C4-2B (cell line): ENCODE measurements at regions not wholly inside any gene's neighbourhood (a gene's known extent, or its start where the extent isn't known, plus 50 kb on each side); places are given as distances from the start of the nearest gene placed in this dataset.

ENCODE experiments used
- H3K27ac ChIP-seq: fragments of 450-650 bp; 2 replicates; pipeline ENCODE4 v1.5.1; 2017
- CTCF ChIP-seq: fragments of 450-650 bp; conservative IDR thresholded peaks from 2 replicates; pipeline ENCODE4 v1.5.1; 2017; ENCODE audit warnings: mild to moderate bottlenecking
- ZFX ChIP-seq: fragments of 450-650 bp; IDR thresholded peaks from 2 replicates; pipeline ENCODE4 v1.6.1; 2017

- H3K27ac ChIP-seq = no peak overlapping the region
- TF ChIP-seq CTCF = no peak
- TF ChIP-seq ZFX = no peak
Measured at GRCh38 chr7:124692425-124692824, 73.2 kb downstream of the GPR37 start.

DNA sequence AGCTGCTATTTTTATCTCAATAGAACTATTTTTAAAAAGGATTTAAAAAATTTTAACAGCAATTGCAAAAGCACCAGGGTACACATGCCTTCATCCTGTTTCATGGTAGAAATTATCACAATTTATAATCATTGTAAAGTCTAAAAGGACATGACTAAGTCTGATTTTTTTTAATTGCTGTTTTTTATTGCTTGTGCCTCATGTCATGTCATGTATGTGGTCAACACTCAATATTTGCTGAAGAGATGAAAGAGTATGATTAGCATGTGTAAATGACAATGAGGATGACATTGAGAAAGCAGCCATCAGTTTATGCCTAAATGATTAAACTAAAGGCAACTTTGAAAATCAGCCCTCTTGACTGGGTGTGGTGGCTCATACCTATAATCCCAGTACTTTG, 74.8 kb downstream of the GPR37 start:
- TF ChIP-seq CTCF (no peak), ZFX (no peak)
- H3K27ac ChIP-seq = no peak overlapping the region

DNA sequence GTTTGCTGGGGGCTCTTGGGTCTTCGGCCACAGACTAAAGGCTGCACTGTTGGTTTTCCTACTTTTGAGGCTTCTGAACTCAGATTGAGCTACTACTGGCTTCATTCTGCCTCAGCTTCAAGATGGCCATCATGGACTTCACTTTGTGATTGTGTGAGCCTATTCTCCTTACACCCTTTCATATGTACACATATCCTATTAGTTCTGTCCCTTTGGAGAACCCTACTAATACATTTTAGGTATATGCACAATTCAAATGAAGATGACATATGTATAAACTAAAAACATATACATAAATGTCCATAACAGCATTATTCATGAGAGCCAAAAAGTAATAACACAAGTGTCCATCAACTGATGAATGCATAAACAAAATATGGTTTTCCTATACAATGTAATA, 75.7 kb downstream of the GPR37 start:
- TF ChIP-seq ZFX = no peak
- no peak for TF ChIP-seq CTCF
- H3K27ac ChIP-seq = no peak overlapping the region

- no peak overlapping the region for H3K27ac ChIP-seq
- TF ChIP-seq CTCF (no peak), ZFX (no peak)
Measured at GRCh38 chr7:124689523-124689922, 76.1 kb downstream of the GPR37 start.

- no peak overlapping the region for H3K27ac ChIP-seq
- TF ChIP-seq ZFX (no peak), CTCF (no peak)
Measured at GRCh38 chr7:124688991-124689390, 76.6 kb downstream of the GPR37 start.

DNA sequence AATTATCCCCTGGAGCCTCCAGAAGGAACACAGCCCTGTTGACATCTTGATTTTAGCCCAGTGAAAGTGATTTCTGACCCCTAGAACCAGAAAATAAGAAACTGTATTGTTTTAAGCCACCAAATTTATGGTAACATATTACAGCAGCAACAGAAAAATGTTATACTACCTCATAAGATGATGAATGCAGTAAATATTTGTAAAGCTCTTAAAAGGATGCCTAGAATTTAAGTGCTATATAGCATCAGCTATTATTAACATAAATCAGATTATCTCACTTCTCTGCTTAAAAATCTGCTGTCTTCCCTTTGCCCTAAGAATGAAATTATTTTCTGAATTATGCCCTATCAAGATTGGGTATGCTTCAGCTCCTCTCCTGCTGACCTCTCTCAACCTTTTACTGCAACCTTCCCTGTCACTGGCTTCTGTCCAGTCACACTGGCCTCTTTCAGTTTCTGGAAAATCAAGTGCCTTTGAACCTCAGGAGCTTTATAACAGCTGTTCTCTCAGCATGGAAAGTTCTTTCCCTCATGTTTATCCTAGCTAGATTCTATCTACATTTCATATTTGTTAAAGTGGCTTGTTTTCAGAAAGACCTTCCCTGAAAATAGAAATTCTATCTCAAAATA, 78.9 kb downstream of the GPR37 start:
- TF ChIP-seq ZFX = no peak

DNA sequence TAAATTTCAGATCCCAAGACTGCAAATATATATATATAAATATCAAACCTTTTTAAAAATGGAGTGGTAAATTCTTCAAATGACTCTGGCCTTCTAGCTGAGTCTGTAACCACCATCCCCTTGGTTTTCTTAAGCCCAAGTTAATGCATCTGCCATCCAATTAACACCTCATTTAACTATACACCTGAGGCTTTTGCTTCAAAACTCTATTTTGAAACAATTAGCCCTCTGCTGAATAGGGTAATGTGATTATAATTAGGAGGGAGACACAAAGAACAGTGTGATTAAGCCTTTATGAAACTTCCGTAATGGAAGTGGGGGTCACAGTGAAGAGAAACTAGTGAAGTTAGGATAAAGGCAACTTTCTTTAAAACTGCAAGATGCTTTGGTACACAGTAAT, 83.6 kb downstream of the GPR37 start:
- H3K27ac ChIP-seq = no peak overlapping the region
- TF ChIP-seq ZFX = no peak
- no peak for TF ChIP-seq CTCF

More for the DNA sequence above, 78.9 kb downstream of the GPR37 start:
- no peak overlapping the region for H3K27ac ChIP-seq

DNA sequence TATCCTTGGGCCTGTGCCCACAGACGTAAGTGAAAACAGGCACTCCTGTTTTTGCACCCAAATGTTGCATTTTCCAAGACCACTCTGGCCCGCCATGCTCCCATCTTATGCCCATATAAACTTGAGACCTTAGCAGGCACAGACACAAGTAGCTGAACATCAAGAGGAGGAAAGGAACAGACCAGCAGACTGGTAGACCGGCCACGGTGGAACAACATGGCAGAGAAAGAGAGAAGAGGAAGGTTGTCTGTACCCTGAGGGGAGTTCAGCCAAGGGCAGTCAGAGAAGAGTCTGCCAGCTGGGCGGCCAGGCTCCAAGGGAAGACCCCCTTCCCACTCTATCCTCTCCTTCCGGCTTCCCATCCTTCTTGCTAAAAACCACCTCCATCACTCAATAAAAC, 85.3 kb downstream of the GPR37 start:
- H3K27ac ChIP-seq = no peak overlapping the region
- TF ChIP-seq ZFX (no peak), CTCF (no peak)
